K562 (cell line): ENCODE measurements at regions not wholly inside any gene's neighbourhood (a gene's known extent, or its start where the extent isn't known, plus 50 kb on each side); places are given as distances from the start of the nearest gene placed in this dataset.

ENCODE experiments used
- ATAC-seq: fragments of 200-7000 bp; cut with Tn5 transposase; 3 replicates; pipeline ENCODE4 v1.9.1; 2020; ENCODE audit warnings: moderate library complexity
- BruUV-seq: library from RNA; stranded (reverse); fragments of 400-500 nt; replicated peaks from 2 replicates; lab custom pipeline; 2021; lab: Mats Ljungman, UMichigan
- CTCF ChIA-PET: fragments of 300-600 bp; formaldehyde crosslinking; extraction: SDS; loops from one replicate; lab custom pipeline; 2021; ENCODE audit warnings: low intra/inter-chr PET ratio; lab: Yijun Ruan, JAX
- POLR2A ChIA-PET: fragments of 300-600, 350-650 bp; sonication (Branson Sonifier 250); formaldehyde crosslinking; extraction: SDS; loops from one replicate; lab custom pipeline; 2021; ENCODE audit warnings: antibody characterized with exemption, inconsistent platforms; lab: Yijun Ruan, JAX
- DNase-seq, 4 experiments: peaks; one replicate each; pipeline versions ENCODE4 v3.0.0 to v3.0.0-alpha.2; 2011 to 2018; ENCODE audit warnings: low spot score in 3 of 4, mixed read lengths in 3 of 4; ENCODE audit errors: extremely low read depth in 1 of 4
- FAIRE-seq: peaks from 2 replicates; lab custom pipeline; 2011; peaks lifted over from hg19 to GRCh38; lab: Jason Lieb, UNC
- H2AFZ ChIP-seq: 2 replicates; pipeline ENCODE4 v1.6.0; 2011; ENCODE audit warnings: low read depth, low read length, control low read depth, inconsistent platforms
- H3K27ac ChIP-seq: fragments of 200-600 bp; 3 replicates; pipeline ENCODE4 v1.8.0; 2011; ENCODE audit warnings: low read depth, mild to moderate bottlenecking, control low read depth, inconsistent platforms, low read length, moderate library complexity, mixed read lengths; ENCODE audit errors: extremely low read depth
- H3K27me3 ChIP-seq, 2 experiments: fragments of 300-600 bp in 1 of 2; 2 replicates in 1 of 2; 3 replicates in 1 of 2; pipeline versions ENCODE4 v1.6.0 to v1.8.0; 2011; ENCODE audit warnings: inconsistent platforms in 2 of 2, low read length in 2 of 2, mild to moderate bottlenecking in 1 of 2, mixed read lengths in 1 of 2, moderate library complexity in 1 of 2; ENCODE audit not compliant: control insufficient read depth in 2 of 2, insufficient read depth in 2 of 2
- H3K36me3 ChIP-seq: fragments of 300-600 bp; 3 replicates; pipeline ENCODE4 v1.8.0; 2011; ENCODE audit warnings: mild to moderate bottlenecking, low read length, inconsistent platforms; ENCODE audit not compliant: control insufficient read depth, insufficient read depth
- H3K4me1 ChIP-seq, 2 experiments: fragments of 200-600 bp in 1 of 2; replicated peaks in 1 of 2; 2 replicates in 1 of 2; 3 replicates in 1 of 2; pipeline versions ENCODE4 v1.5.1 to v1.8.0; 2011; ENCODE audit warnings: inconsistent platforms in 2 of 2, low read length in 2 of 2, mild to moderate bottlenecking in 1 of 2, mixed read lengths in 1 of 2, moderate library complexity in 1 of 2; ENCODE audit not compliant: control insufficient read depth in 2 of 2, insufficient read depth in 2 of 2
- H3K4me2 ChIP-seq: 2 replicates; pipeline ENCODE4 v1.6.1; 2011; ENCODE audit warnings: low read length, control low read depth, inconsistent platforms, mixed read lengths; ENCODE audit not compliant: insufficient read depth
- H3K4me3 ChIP-seq: fragments of 200-600 bp; sonication (generic), shearing (Covaris generic); 2 replicates; pipeline ENCODE4 v1.5.1; 2016; ENCODE audit warnings: control low read depth, inconsistent platforms
- H3K79me2 ChIP-seq: fragments of 200-600 bp; 3 replicates; pipeline ENCODE4 v1.8.0; 2011; ENCODE audit warnings: low read length, inconsistent platforms; ENCODE audit not compliant: control insufficient read depth, insufficient read depth
- H3K9ac ChIP-seq, 2 experiments: 2 replicates each; pipeline versions ENCODE4 v1.6.0 to v1.6.1; 2011; ENCODE audit warnings: low read depth in 2 of 2, low read length in 2 of 2, control low read depth in 1 of 2, inconsistent platforms in 1 of 2, mild to moderate bottlenecking in 1 of 2, mixed read lengths in 1 of 2; ENCODE audit not compliant: insufficient read depth in 1 of 2
- H3K9me1 ChIP-seq: one replicate; pipeline ENCODE4 v1.6.0; 2011; ENCODE audit warnings: inconsistent platforms, mild to moderate bottlenecking, low read length, moderate library complexity; ENCODE audit not compliant: control insufficient read depth, insufficient read depth
- H3K9me3 ChIP-seq: replicated peaks from 2 replicates; pipeline ENCODE4 v1.5.1; 2011; ENCODE audit warnings: low read depth, low read length, inconsistent platforms; ENCODE audit not compliant: control insufficient read depth, insufficient read depth
- H4K20me1 ChIP-seq: replicated peaks from 2 replicates; pipeline ENCODE4 v1.6.1; 2011; ENCODE audit warnings: low read length, inconsistent platforms, mixed read lengths; ENCODE audit not compliant: control insufficient read depth, insufficient read depth
- BMI1 ChIP-seq: fragments of 150-350 bp; IDR thresholded peaks from 2 replicates; pipeline ENCODE4 v1.6.1; 2014; ENCODE audit warnings: low read length
- E2F1 ChIP-seq: sonication (generic); formaldehyde crosslinking; IDR thresholded peaks from 2 replicates; pipeline ENCODE4 v1.8.1; 2023; ENCODE audit warnings: mild to moderate bottlenecking, missing genetic modification reagents, moderate library complexity
- FOXA3 ChIP-seq, 2 experiments: fragments of 450-650 bp in 1 of 2; sonication (generic) in 1 of 2; formaldehyde crosslinking; IDR thresholded peaks in 1 of 2; conservative IDR thresholded peaks in 1 of 2; 2 replicates each; pipeline versions ENCODE4 v1.4.0 to v1.8.0; 2020 to 2022; ENCODE audit warnings: mild to moderate bottlenecking in 2 of 2, missing genetic modification reagents in 1 of 2
- GABPB1 ChIP-seq: sonication (generic); formaldehyde crosslinking; IDR thresholded peaks from 2 replicates; pipeline ENCODE4 v1.8.0; 2022; ENCODE audit warnings: mild to moderate bottlenecking, missing genetic modification reagents
- GTF2A2 ChIP-seq: IDR thresholded peaks from 2 replicates; pipeline ENCODE4 v1.6.1; 2016; ENCODE audit warnings: mild to moderate bottlenecking, missing genetic modification characterization, missing compliant biosample characterization
- MBD1 ChIP-seq: fragments of 250-450 bp; sonication (Bioruptor Pico); IDR thresholded peaks from 2 replicates; pipeline ENCODE4 v1.8.0; 2022; ENCODE audit warnings: inconsistent platforms
- PTTG1 ChIP-seq: fragments of 450-650 bp; IDR thresholded peaks from 2 replicates; pipeline ENCODE4 v1.6.1; 2016; ENCODE audit warnings: low read depth, mild to moderate bottlenecking, missing genetic modification characterization, missing compliant biosample characterization
- SREBF2 ChIP-seq: sonication (generic); formaldehyde crosslinking; IDR thresholded peaks from 2 replicates; pipeline ENCODE4 v1.4.0; 2020; ENCODE audit warnings: mild to moderate bottlenecking, missing genetic modification reagents
- UBTF ChIP-seq, 2 experiments: IDR thresholded peaks; 2 replicates each; pipeline ENCODE4 v1.6.1; 2012; ENCODE audit warnings: improper control_type of control experiment in 2 of 2, low read depth in 2 of 2, low read length in 2 of 2, borderline replicate concordance in 1 of 2
- USF1 ChIP-seq: sonication (generic); formaldehyde crosslinking; IDR thresholded peaks from 2 replicates; pipeline ENCODE4 v1.9.0; 2022; ENCODE audit warnings: mild to moderate bottlenecking, missing genetic modification reagents
- WGBS: fragments of 100-300 bp; shearing (Covaris generic); methylation state at CpG from one replicate; pipeline ENCODE4 v1.1.6; 2016; ENCODE audit warnings: low coverage, mixed read lengths; ENCODE audit not compliant: insufficient coverage; ENCODE audit errors: missing lambda C conversion rate; 5-methylcytosine and 5-hydroxymethylcytosine counted together
- in situ Hi-C: fragments of 300-500 bp; cut with MboI; formaldehyde crosslinking; loops from 4 replicates; pipeline ENCODE4 v1.15.0; 2018; ENCODE audit warnings: inconsistent platforms, mixed read lengths
- intact Hi-C: fragments of 100-400 bp; cut with micrococcal nuclease; formaldehyde crosslinking; loops from 2 replicates; pipeline ENCODE4 v1.14.2; 2022
- TF ChIP-seq, protein P1 (sequence below): fragments of 250-450 bp; sonication (Bioruptor Pico); IDR thresholded peaks from 2 replicates; pipeline ENCODE4 v1.9.0; 2021; ENCODE audit warnings: mild to moderate bottlenecking
- TF ChIP-seq, protein P2 (sequence below): sonication (generic); formaldehyde crosslinking; IDR thresholded peaks from 2 replicates; pipeline ENCODE4 v1.8.0; 2023; ENCODE audit warnings: mild to moderate bottlenecking, missing genetic modification reagents

- ChIA-PET POLR2A (no interaction called here), CTCF (no interaction called here)
- in situ Hi-C loops: no loop called here
- Histone ChIP-seq H3K4me3 (no peak overlapping the region), H3K36me3 (no peaks in the 10 kb centered on the region), H3K9ac (no peak overlapping the region), H4K20me1 (no peaks in the 10 kb centered on the region), H2AFZ (no peak overlapping the region), H3K9me1 (no peaks in the 10 kb centered on the region), H3K4me1 (no peaks in the 10 kb centered on the region), H3K27ac (no peak overlapping the region), H3K79me2 (no peaks in the 10 kb centered on the region), H3K4me2 (no peak overlapping the region), H3K9me3 (no peaks in the 10 kb centered on the region), H3K27me3 (no peaks in the 10 kb centered on the region)
- ATAC-seq (no peak), DNase-seq (no peak), FAIRE-seq (no peak)
- WGBS: 5% methylated on average over 3 of the region's 3 CpGs
- BruUV-seq: no TSS peak
- intact Hi-C loops: no loop called here
- TF ChIP-seq, protein P1, sequence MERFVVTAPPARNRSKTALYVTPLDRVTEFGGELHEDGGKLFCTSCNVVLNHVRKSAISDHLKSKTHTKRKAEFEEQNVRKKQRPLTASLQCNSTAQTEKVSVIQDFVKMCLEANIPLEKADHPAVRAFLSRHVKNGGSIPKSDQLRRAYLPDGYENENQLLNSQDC (CRISPR knock-in tag): no peak
- TF ChIP-seq USF1: no peak
- no peak for TF ChIP-seq PTTG1 (tag)
- no peak for TF ChIP-seq GTF2A2 (tag)
- TF ChIP-seq FOXA3 (CRISPR knock-in tag; conservative IDR thresholded peaks at IDR 0.05 in 1 of 2, IDR thresholded peaks at IDR 0.05 in 1 of 2): no peak
- TF ChIP-seq SREBF2 (CRISPR knock-in tag): no peak
- TF ChIP-seq, protein P2, sequence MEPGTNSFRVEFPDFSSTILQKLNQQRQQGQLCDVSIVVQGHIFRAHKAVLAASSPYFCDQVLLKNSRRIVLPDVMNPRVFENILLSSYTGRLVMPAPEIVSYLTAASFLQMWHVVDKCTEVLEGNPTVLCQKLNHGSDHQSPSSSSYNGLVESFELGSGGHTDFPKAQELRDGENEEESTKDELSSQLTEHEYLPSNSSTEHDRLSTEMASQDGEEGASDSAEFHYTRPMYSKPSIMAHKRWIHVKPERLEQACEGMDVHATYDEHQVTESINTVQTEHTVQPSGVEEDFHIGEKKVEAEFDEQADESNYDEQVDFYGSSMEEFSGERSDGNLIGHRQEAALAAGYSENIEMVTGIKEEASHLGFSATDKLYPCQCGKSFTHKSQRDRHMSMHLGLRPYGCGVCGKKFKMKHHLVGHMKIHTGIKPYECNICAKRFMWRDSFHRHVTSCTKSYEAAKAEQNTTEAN (CRISPR knock-in tag): no peak
- no peak for TF ChIP-seq BMI1
- TF ChIP-seq E2F1 (CRISPR knock-in tag): no peak
- no peak for TF ChIP-seq GABPB1
- TF ChIP-seq MBD1 (CRISPR knock-in tag): no peak
- no peak for TF ChIP-seq UBTF (IDR thresholded peaks at IDR 0.05; ENCODE audit: borderline replicate concordance in 1 of 2, low read depth in 2 of 2, low read length in 2 of 2)
These were observed 1475.7 kb downstream of the REEP3 start for GRCh38 chr10:64996886-64997285.
